ENCODE measurements at regions not wholly inside any gene's neighbourhood (a gene's known extent, or its start where the extent isn't known, plus 50 kb on each side); places are given as distances from the start of the nearest gene placed in this dataset.

- no peak for TF ChIP-seq EZH2 (IDR thresholded peaks at IDR 0.05; ENCODE audit: low read depth, unreplicated experiment)
- TF ChIP-seq REST (IDR thresholded peaks at IDR 0.05; ENCODE audit: unreplicated experiment): no peak
- TF ChIP-seq, protein P1, sequence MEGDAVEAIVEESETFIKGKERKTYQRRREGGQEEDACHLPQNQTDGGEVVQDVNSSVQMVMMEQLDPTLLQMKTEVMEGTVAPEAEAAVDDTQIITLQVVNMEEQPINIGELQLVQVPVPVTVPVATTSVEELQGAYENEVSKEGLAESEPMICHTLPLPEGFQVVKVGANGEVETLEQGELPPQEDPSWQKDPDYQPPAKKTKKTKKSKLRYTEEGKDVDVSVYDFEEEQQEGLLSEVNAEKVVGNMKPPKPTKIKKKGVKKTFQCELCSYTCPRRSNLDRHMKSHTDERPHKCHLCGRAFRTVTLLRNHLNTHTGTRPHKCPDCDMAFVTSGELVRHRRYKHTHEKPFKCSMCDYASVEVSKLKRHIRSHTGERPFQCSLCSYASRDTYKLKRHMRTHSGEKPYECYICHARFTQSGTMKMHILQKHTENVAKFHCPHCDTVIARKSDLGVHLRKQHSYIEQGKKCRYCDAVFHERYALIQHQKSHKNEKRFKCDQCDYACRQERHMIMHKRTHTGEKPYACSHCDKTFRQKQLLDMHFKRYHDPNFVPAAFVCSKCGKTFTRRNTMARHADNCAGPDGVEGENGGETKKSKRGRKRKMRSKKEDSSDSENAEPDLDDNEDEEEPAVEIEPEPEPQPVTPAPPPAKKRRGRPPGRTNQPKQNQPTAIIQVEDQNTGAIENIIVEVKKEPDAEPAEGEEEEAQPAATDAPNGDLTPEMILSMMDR (conservative IDR thresholded peaks at IDR 0.05; ENCODE audit: low read depth in 2 of 2): no peak
- no peak for TF ChIP-seq POLR2AphosphoS5 (IDR thresholded peaks at IDR 0.05; ENCODE audit: low read depth)
- TF ChIP-seq EZH2phosphoT487 (IDR thresholded peaks at IDR 0.05; ENCODE audit: unreplicated experiment): no peak
- no peak for TF ChIP-seq CREB1 (CRISPR knock-in tag; IDR thresholded peaks at IDR 0.05; ENCODE audit: low read depth)
- no peak for TF ChIP-seq JUNB (IDR thresholded peaks at IDR 0.05; ENCODE audit: unreplicated experiment)
- no peak for TF ChIP-seq STAT1 (IDR thresholded peaks at IDR 0.05; ENCODE audit: unreplicated experiment)
- TF ChIP-seq ZNF331 (CRISPR knock-in tag; IDR thresholded peaks at IDR 0.05; ENCODE audit: low read depth): no peak
- no peak for TF ChIP-seq ETS1 (IDR thresholded peaks at IDR 0.05)
- no peak for TF ChIP-seq NANOG (IDR thresholded peaks at IDR 0.05; ENCODE audit: borderline replicate concordance)
- TF ChIP-seq ZNF114 (CRISPR knock-in tag; IDR thresholded peaks at IDR 0.05): no peak
These were observed 142.8 kb downstream of the ETS2 start for GRCh38 chr21:38948377-38949069.
